SU-DHL-6 (cell line): ENCODE measurements at regions not wholly inside any gene's neighbourhood (a gene's known extent, or its start where the extent isn't known, plus 50 kb on each side); places are given as distances from the start of the nearest gene placed in this dataset.

ENCODE experiments used
- CTCF ChIP-seq: fragments of 200-600 bp; sonication (generic); IDR thresholded peaks from one replicate; pipeline ENCODE4 v1.5.1; 2017; ENCODE audit warnings: antibody characterized with exemption, mild to moderate bottlenecking, low read length, moderate library complexity; ENCODE audit not compliant: insufficient read depth, poor library complexity, severe bottlenecking
- EZH2phosphoT487 ChIP-seq: fragments of 200-600 bp; sonication (generic), shearing (Covaris generic); conservative IDR thresholded peaks from 2 replicates; pipeline ENCODE4 v1.6.1; 2018; ENCODE audit warnings: mild to moderate bottlenecking, antibody characterized with exemption, low read length, moderate library complexity, mixed read lengths

DNA sequence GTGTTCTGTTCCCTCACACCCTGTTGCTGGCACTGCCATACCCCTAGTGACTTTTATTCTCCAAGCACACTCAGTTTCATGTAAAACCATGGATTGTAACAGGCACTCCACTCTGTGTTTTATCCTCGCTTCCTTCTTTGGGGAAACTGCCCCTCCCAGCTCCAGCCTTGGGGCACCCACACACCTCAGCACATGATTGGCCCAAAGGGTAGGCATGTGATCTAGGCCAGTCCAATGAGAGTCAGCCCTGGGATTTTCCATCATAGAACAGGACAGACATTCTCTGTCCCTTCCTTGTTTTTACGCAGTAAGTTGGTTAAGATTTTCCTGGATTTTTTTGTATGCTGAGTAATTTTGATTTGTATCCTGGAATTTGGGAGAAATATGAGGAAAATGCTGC lies 115.4 kb downstream of the C16orf95 start:
- TF ChIP-seq CTCF (no peak), EZH2phosphoT487 (no peak)
